Activated CD8-positive, alpha-beta memory T cell treated with anti-CD3 and anti-CD28 coated beads, Interleukin-2, amount 10 ng/mL, durations not matched to agents 7 days and 5 days (primary cell): ENCODE measurements at regions not wholly inside any gene's neighbourhood (a gene's known extent, or its start where the extent isn't known, plus 50 kb on each side); places are given as distances from the start of the nearest gene placed in this dataset.

Experiments
- ATAC-seq: fragments of 150-1000 bp; cut with Tn5 transposase; one replicate; pipeline ENCODE4 v1.10.0; 2021; ENCODE audit warnings: moderate library complexity
- CTCF ChIA-PET: fragments of 350-600 bp; sonication (Branson Sonifier 250); formaldehyde crosslinking; loops from one replicate; lab custom pipeline; 2021; ENCODE audit warnings: antibody characterized with exemption; lab: Charles Lee
- DNase-seq: peaks from one replicate; pipeline ENCODE4 v3.0.0-alpha.2; 2020
- H3K27ac Mint-ChIP-seq: one replicate; pipeline ENCODE4 v1.8.0; 2021; ENCODE audit warnings: mild to moderate bottlenecking, mixed read lengths
- H3K27me3 Mint-ChIP-seq: one replicate; pipeline ENCODE4 v1.8.0; 2021; ENCODE audit warnings: mixed read lengths
- H3K36me3 Mint-ChIP-seq: one replicate; pipeline ENCODE4 v1.8.0; 2021; ENCODE audit warnings: mild to moderate bottlenecking, mixed read lengths
- H3K4me1 Mint-ChIP-seq: one replicate; pipeline ENCODE4 v1.8.0; 2021; ENCODE audit warnings: mixed read lengths
- H3K4me3 Mint-ChIP-seq: one replicate; pipeline ENCODE4 v1.8.0; 2021; ENCODE audit warnings: mild to moderate bottlenecking, moderate library complexity, mixed read lengths
- H3K9me3 Mint-ChIP-seq: one replicate; pipeline ENCODE4 v1.8.0; 2022; ENCODE audit warnings: low read depth, mixed read lengths

DNA sequence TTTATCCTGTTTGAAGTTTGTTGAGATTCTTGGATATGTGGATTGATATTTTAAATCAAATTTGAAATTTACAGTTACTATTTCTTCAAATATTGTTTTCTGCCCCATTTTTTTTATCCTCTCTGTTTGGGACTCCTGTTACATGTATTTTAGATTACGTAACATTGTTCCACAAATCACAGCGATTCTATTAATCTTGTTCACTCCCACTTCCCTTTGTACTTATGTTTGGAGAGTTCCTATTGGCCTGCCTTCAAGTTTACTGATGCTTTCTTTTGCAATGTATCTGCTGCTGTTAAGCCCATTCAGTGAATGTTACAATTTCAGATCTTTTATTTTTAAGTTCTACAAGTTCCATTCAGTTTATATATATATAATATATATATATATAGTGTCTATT lies 288.3 kb upstream of the TNRC6C start:
- no peak overlapping the region for H3K27ac Mint-ChIP-seq
- H3K27me3 Mint-ChIP-seq = no peaks in the 10 kb centered on the region
- no peak for ATAC-seq
- DNase-seq = no peak
- peaks cover 42% of the 10 kb centered on the region for H3K4me1 Mint-ChIP-seq
- no peak overlapping the region for H3K4me3 Mint-ChIP-seq
- peaks cover 50% of the 10 kb centered on the region for H3K36me3 Mint-ChIP-seq
- peaks cover 17% of the 10 kb centered on the region for H3K9me3 Mint-ChIP-seq
- CTCF ChIA-PET = interaction anchor here (1.8 kb wide), 1 partner anchor 128 kb away, joined by 4 read pairs; no protein-coding TSS in a partner anchor

DNA sequence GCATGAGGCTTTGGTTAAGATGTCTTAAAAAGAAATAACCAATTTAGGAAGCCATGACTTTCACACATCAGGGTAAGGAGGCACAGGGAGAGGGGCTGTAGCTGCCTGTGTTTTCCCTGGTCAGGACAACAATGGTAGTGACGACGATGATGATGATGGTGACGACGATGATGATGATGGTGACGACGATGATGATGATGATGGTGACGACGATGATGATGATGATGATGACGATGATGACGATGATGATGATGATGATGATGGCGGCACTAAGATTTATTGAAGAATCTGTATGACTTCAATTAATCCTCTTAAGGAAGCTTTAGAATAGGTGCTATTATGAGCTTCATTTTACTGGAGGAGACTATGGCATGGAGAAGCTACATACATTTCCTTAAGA lies 284.1 kb upstream of the TNRC6C start:
- ATAC-seq = no peak
- Mint-ChIP-seq H3K4me1 (peaks cover 9% of the 10 kb centered on the region), H3K27ac (no peak overlapping the region), H3K27me3 (no peaks in the 10 kb centered on the region), H3K36me3 (peaks cover 25% of the 10 kb centered on the region), H3K9me3 (peaks cover 4% of the 10 kb centered on the region), H3K4me3 (no peak overlapping the region)
- DNase-seq = no peak
- CTCF ChIA-PET = interaction anchor here (1.0 kb wide), 1 partner anchor 9 kb away, joined by 3 read pairs; no protein-coding TSS in a partner anchor

DNA sequence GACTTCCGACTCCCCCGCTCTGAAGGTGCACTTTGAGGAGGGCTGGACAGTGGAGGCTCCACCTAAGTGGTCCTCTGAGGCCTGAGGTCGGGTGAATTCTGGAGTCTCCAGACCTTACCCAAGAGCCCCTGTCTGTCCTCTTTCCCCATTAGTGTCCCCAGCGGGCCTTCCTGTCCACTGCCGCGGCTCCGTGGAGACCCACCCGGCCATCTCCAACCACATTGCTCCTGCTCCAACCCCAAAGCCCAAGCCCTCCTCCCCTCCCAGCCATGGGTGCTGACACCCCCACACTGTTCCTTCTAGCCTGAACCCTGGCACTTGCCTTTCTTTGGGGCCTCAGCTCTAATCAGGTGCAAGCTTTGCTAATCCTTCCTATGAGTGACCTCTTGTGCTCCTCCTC lies 283.1 kb upstream of the TNRC6C start:
- H3K36me3 Mint-ChIP-seq = peaks cover 20% of the 10 kb centered on the region
- ATAC-seq (no peak), DNase-seq (no peak)
- H3K9me3 Mint-ChIP-seq = no peaks in the 10 kb centered on the region
- H3K27ac Mint-ChIP-seq = no peak overlapping the region
- H3K4me1 Mint-ChIP-seq = peaks cover 4% of the 10 kb centered on the region
- H3K27me3 Mint-ChIP-seq = no peaks in the 10 kb centered on the region
- CTCF ChIA-PET = interaction anchor here (1.2 kb wide), 1 partner anchor 30 kb away, joined by 3 read pairs; no protein-coding TSS in a partner anchor
- no peak overlapping the region for H3K4me3 Mint-ChIP-seq

DNA sequence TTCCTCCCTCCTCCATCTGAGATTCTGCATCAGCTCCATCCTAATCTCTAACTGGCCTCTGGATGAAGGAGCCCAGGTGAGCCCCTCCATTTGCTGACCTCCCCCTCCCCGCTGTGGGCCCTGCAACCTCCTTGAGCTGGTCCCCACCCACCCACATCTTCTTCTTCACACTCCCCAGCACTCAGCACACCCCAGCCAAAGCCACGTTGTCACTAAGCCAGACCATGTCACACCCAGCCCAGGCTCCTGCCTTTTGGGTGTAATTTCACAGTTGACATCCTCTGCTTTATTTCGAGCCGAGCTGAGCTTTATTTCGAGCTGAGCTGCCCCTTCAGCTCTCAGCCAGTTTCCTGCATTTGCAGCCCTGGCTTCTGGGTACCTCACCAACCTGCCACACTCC lies 282.7 kb upstream of the TNRC6C start:
- Mint-ChIP-seq H3K9me3 (no peaks in the 10 kb centered on the region), H3K36me3 (peaks cover 18% of the 10 kb centered on the region), H3K27ac (no peak overlapping the region), H3K4me3 (no peak overlapping the region), H3K4me1 (peaks cover 3% of the 10 kb centered on the region), H3K27me3 (no peaks in the 10 kb centered on the region)
- CTCF ChIA-PET = interaction anchor here (1.2 kb wide), 1 partner anchor 30 kb away, joined by 3 read pairs; no protein-coding TSS in a partner anchor
- DNase-seq = no peak
- ATAC-seq = no peak

DNA sequence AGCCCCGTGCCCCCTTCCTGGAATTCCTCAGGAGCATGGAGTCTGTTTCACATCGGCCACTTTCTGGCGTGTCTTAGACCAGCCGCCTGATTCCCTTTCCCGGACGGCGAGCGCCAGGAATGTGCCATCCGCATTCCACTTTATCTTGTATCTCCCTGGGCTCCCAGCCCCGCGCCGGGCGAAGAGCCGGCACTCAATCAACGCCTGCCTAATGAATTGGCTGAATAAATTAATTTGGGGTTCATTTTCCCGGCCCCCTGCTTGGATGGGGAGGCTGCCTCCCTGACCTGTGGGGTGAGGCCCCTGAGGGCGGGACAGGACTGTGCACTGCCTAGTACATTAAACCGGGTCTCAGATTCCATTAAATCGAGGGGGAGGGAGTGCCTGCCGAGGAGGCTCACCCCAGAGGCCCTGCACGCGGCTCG lies 282.3 kb upstream of the TNRC6C start:
- H3K4me1 Mint-ChIP-seq = no peaks in the 10 kb centered on the region
- DNase-seq (no peak), ATAC-seq (no peak)
- H3K27ac Mint-ChIP-seq = no peak overlapping the region
- no peaks in the 10 kb centered on the region for H3K27me3 Mint-ChIP-seq
- no peak overlapping the region for H3K4me3 Mint-ChIP-seq
- CTCF ChIA-PET = interaction anchor here (1.2 kb wide), 1 partner anchor 31 kb away, joined by 3 read pairs; no protein-coding TSS in a partner anchor
- H3K36me3 Mint-ChIP-seq = peaks cover 14% of the 10 kb centered on the region
- H3K9me3 Mint-ChIP-seq = no peaks in the 10 kb centered on the region

DNA sequence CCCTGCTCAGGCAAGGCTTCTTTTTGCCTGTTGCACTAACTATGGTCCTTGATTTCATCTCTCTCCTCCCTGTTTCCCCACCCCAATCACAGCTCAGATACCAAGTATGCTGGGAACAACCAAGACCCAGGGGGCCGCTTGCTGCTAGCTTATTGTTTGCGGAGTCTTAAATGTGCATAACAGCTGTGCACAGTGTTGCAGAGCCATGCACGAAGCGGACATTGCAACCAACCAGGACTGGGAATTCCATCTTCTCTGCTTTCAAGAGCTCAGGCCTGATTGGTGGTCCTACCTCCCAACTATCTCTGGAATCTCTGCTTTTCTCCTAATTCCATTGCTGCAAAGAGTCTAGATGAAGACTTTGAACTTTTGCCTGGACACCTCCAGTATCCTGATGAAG lies 281.3 kb upstream of the TNRC6C start:
- H3K9me3 Mint-ChIP-seq = no peaks in the 10 kb centered on the region
- H3K27me3 Mint-ChIP-seq = no peaks in the 10 kb centered on the region
- DNase-seq (no peak), ATAC-seq (no peak)
- H3K36me3 Mint-ChIP-seq = peaks cover 10% of the 10 kb centered on the region
- no peak overlapping the region for H3K4me3 Mint-ChIP-seq
- H3K4me1 Mint-ChIP-seq = no peaks in the 10 kb centered on the region
- CTCF ChIA-PET = no interaction called here
- no peak overlapping the region for H3K27ac Mint-ChIP-seq

DNA sequence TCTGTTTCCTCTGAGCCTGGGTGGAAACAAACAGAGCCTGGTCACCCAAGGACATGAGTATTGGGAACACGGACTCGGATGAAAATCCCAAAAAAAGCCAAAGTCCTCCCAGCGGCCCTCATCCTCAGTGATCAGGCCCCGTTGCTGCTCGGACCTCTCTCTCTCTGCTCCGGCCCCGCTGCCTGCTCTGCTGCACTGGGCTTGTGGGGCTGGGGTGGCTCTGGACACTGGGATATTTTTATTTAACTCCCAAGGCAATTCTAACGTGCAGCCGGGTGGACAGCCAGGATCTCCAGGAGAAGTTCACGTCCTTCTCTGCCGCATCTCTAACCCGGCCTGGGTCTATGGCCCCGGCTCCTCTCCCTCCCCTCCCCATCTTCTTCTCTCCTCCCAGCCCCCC lies 280.9 kb upstream of the TNRC6C start:
- Mint-ChIP-seq H3K27ac (no peak overlapping the region), H3K4me1 (no peaks in the 10 kb centered on the region), H3K4me3 (no peak overlapping the region), H3K36me3 (peaks cover 9% of the 10 kb centered on the region), H3K27me3 (no peaks in the 10 kb centered on the region), H3K9me3 (no peaks in the 10 kb centered on the region)
- ATAC-seq (no peak), DNase-seq (no peak)
- CTCF ChIA-PET = no interaction called here

DNA sequence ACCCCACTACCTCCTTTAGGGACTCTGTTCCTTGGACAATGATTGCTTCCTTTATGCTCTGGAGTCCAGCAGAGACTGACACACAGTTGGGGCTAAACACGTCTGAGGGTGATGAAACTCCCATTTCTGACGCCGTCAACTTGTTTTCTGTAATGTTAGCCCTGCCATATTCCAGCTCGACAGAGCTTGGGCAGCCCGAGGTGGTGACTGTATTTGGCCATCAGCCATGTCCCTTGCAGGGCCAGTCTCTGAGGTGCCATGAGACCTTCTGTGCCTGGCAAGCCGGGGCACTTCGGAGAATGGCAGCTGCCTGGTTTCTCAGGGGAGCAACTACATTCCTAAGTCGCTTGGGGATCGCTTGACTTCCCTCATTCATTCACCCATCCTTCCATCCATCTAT lies 278.9 kb upstream of the TNRC6C start:
- ATAC-seq (no peak), DNase-seq (no peak)
- H3K27ac Mint-ChIP-seq = no peak overlapping the region
- no peaks in the 10 kb centered on the region for H3K4me1 Mint-ChIP-seq
- no peak overlapping the region for H3K4me3 Mint-ChIP-seq
- H3K27me3 Mint-ChIP-seq = no peaks in the 10 kb centered on the region
- CTCF ChIA-PET = no interaction called here
- no peaks in the 10 kb centered on the region for H3K36me3 Mint-ChIP-seq
- no peaks in the 10 kb centered on the region for H3K9me3 Mint-ChIP-seq

DNA sequence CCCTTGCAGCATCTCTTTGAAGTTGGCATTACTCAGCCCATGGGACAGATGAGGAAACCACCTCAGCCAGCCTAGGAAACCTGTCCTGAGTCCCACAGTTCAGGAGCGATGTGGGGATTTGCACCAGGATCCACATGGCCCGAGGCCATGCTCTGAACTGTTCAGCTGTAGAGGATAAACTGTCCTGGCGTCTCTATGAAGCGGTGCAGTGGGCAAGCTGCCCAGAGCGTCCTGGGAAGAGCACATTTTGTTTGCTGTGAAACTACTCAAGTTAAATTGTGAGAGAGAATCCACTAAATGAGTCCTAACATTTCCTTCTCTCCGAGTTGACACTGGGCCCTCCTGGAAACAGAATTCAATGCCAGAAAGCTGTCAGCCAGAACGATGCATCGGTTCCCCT lies 276.6 kb upstream of the TNRC6C start:
- DNase-seq = no peak
- ATAC-seq = no peak
- H3K27ac Mint-ChIP-seq = no peak overlapping the region
- no peaks in the 10 kb centered on the region for H3K4me1 Mint-ChIP-seq
- no peaks in the 10 kb centered on the region for H3K9me3 Mint-ChIP-seq
- no peaks in the 10 kb centered on the region for H3K36me3 Mint-ChIP-seq
- CTCF ChIA-PET = interaction anchor here (1.5 kb wide), 1 partner anchor 331 kb away, joined by 3 read pairs; no protein-coding TSS in a partner anchor
- no peak overlapping the region for H3K4me3 Mint-ChIP-seq
- no peaks in the 10 kb centered on the region for H3K27me3 Mint-ChIP-seq

DNA sequence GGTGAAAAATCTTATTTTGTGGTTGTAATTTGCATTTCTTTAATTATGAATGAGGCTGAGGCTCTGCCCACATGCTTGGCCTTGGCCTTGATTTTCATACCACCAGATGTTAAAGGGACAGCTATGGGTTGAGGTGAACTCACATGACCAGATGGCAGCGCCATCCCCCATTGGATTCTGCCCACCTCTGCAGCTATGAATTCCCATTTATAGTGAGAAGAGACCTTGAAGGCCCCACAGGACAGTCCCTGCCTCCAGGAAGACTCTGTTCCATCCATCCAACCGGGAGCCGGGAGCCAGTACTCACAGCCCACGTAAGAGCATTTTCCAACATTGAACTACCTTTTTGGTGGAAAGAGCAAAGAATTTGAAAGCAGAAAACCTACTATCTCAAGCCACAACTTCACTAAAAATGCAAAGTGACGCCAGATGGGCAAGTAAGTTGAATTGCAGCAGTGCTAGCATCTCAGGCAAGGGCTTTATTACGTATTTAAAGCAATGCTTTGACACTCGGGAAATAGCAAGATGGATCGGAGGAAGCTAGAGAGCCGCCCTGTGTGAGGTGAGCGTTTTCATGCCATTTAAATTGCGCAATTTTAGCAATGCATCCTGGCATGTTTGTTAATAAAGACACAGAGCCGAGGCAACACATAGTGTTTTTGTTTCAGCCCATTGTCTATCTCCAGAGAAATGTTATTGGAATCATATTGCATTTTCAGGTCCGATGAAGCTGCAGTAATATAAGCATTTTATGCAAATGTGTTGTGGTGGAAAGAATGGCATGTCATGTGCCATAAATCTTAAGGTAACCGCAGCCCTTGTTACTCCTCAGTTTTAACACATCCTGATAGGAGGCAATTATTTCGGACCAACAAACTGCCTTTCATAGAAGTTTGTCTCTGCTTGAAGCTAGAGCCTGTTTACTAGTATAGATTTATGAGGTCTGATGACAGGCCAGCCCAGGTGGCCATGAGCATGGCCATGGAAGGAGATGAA lies 273.4 kb upstream of the TNRC6C start:
- no peaks in the 10 kb centered on the region for H3K9me3 Mint-ChIP-seq
- H3K36me3 Mint-ChIP-seq = no peaks in the 10 kb centered on the region
- peaks cover under 1% of the 10 kb centered on the region for H3K4me1 Mint-ChIP-seq
- H3K27me3 Mint-ChIP-seq = no peaks in the 10 kb centered on the region
- no peak for DNase-seq
- no peak overlapping the region for H3K4me3 Mint-ChIP-seq
- no peak overlapping the region for H3K27ac Mint-ChIP-seq
- no peak for ATAC-seq
- CTCF ChIA-PET = no interaction called here

DNA sequence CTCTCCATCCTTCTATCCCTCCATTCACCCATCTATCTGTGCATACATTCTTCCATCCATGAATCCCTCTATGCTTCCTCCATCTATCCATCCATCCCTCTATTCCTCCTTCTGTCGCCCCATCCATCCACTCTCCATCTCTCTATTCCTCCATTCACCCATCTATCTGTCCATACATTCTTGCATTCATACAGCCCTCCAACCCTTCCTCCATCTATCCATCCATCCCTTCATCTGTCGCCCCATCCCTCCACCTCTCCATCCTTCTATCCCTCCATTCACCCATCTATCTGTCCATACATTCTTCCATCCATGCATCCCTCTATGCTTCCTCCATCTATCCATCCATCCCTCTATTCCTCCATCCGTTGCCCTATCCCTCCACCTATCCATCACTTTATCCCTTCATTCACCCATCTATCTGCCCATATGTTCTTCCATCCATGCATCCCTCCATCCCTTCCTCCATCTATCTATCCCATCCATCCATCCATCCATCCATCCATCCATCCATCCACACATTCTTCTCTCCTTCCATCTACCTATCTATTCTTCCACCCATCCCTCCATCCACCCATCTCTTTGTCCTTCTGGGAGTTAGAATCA lies 272.5 kb upstream of the TNRC6C start:
- no peak overlapping the region for H3K4me3 Mint-ChIP-seq
- ATAC-seq = no peak
- H3K36me3 Mint-ChIP-seq = no peaks in the 10 kb centered on the region
- H3K27me3 Mint-ChIP-seq = peaks cover 4% of the 10 kb centered on the region
- peaks cover 9% of the 10 kb centered on the region for H3K4me1 Mint-ChIP-seq
- CTCF ChIA-PET = no interaction called here
- no peak for DNase-seq
- H3K9me3 Mint-ChIP-seq = no peaks in the 10 kb centered on the region
- H3K27ac Mint-ChIP-seq = no peak overlapping the region

DNA sequence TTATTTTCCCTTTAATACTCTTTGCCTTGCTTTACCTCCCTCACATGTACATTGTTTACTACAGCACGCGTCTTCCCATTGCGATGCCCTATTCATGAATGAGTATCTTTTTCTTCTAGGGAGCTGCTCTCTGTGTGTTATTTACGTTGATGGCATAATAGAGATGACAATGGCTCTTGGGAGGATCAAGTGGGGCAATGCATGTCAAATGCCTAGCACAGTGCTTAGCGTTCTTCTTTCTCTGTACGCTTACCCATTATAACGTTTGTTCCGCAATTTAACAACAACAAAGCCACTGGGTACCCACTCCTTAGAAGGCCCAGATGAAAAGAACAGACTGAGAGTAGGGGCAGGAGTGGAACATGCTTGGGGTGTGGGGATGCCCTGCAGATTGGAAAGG lies 271.6 kb upstream of the TNRC6C start:
- H3K36me3 Mint-ChIP-seq = no peaks in the 10 kb centered on the region
- DNase-seq = no peak
- no peak overlapping the region for H3K27ac Mint-ChIP-seq
- CTCF ChIA-PET = no interaction called here
- peaks cover 18% of the 10 kb centered on the region for H3K4me1 Mint-ChIP-seq
- peaks cover 4% of the 10 kb centered on the region for H3K27me3 Mint-ChIP-seq
- H3K4me3 Mint-ChIP-seq = no peak overlapping the region
- no peaks in the 10 kb centered on the region for H3K9me3 Mint-ChIP-seq
- ATAC-seq = no peak

DNA sequence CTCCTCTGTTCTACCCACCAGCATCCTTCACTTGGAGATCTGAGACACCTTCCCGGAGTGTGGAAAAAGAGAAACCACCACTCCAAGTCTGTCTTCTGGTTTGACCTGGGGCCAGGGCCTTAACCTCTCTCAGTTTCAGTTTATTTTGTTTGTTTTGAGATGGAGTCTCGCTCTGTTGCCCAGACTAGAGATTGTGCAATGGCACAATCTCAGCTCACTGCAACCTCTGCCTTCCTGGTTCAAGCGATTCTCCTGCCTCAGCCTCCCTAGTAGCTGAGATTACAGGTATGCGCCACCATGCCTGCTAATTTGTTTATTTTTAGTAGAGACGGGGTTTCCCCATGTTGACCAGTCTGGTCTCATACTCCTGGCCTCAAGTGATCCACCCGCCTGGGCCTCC lies 271.1 kb upstream of the TNRC6C start:
- Mint-ChIP-seq H3K4me3 (no peak overlapping the region), H3K27ac (no peak overlapping the region), H3K27me3 (peaks cover 6% of the 10 kb centered on the region), H3K9me3 (no peaks in the 10 kb centered on the region), H3K36me3 (no peaks in the 10 kb centered on the region), H3K4me1 (peaks cover 23% of the 10 kb centered on the region)
- CTCF ChIA-PET = no interaction called here
- DNase-seq (no peak), ATAC-seq (no peak)

DNA sequence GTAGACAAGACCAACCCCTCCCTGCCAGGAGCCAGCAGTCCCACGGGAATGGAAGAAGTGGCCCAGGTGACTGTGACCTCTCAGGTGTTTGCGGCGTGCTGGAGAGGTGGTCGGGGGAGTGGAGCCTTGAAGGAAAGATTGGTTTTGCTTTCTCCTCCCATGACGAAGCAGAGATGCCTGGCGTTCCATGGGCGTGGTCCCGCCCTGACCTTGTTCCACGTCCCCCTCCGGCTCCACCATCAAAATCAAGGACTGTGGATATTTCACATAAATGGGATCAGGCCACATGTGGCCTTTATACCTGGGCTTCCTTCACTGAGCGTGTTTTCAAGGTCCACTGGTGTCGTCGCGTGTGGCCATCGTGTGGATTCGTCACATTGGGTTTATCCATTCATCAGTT lies 270.6 kb upstream of the TNRC6C start:
- ATAC-seq = no peak
- no peak overlapping the region for H3K27ac Mint-ChIP-seq
- H3K27me3 Mint-ChIP-seq = peaks cover 6% of the 10 kb centered on the region
- H3K4me1 Mint-ChIP-seq = peaks cover 28% of the 10 kb centered on the region
- no peak overlapping the region for H3K4me3 Mint-ChIP-seq
- no peaks in the 10 kb centered on the region for H3K9me3 Mint-ChIP-seq
- no peaks in the 10 kb centered on the region for H3K36me3 Mint-ChIP-seq
- CTCF ChIA-PET = no interaction called here
- DNase-seq = no peak
